Activated T-cell treated with anti-CD3 and anti-CD28 coated beads, Interleukin-2, amount 50 U/mL, for 24 hours (primary cell): ENCODE measurements at regions not wholly inside any gene's neighbourhood (a gene's known extent, or its start where the extent isn't known, plus 50 kb on each side); places are given as distances from the start of the nearest gene placed in this dataset.
"Not testable (repeated sequence)": the region's sequence is repeated elsewhere in the genome, so short reads cannot be mapped to it uniquely, and the experiment has no call there.

ENCODE experiments used
- DNase-seq: peaks from one replicate; pipeline ENCODE4 v3.0.0-alpha.2; 2020
- H3K27ac Mint-ChIP-seq: 2 replicates; pipeline ENCODE4 v1.8.0; 2020; ENCODE audit warnings: mild to moderate bottlenecking, mixed read lengths
- H3K27me3 Mint-ChIP-seq: 2 replicates; pipeline ENCODE4 v1.8.0; 2020; ENCODE audit warnings: mixed read lengths
- H3K36me3 Mint-ChIP-seq: 2 replicates; pipeline ENCODE4 v1.8.0; 2020; ENCODE audit warnings: low read depth, mixed read lengths
- H3K4me1 Mint-ChIP-seq: 2 replicates; pipeline ENCODE4 v1.8.0; 2020; ENCODE audit warnings: low read depth, mixed read lengths
- H3K4me3 Mint-ChIP-seq: 2 replicates; pipeline ENCODE4 v1.8.0; 2020; ENCODE audit warnings: mild to moderate bottlenecking, moderate library complexity, mixed read lengths
- H3K9me3 Mint-ChIP-seq: 2 replicates; pipeline ENCODE4 v1.8.0; 2020; ENCODE audit warnings: mixed read lengths

GRCh38 chr16:60686824-60687223 is 1349.4 kb downstream of the CDH8 start:
- H3K27me3 Mint-ChIP-seq = no peaks in the 10 kb centered on the region
- no peak overlapping the region for H3K27ac Mint-ChIP-seq
- no peaks in the 10 kb centered on the region for H3K36me3 Mint-ChIP-seq
- peaks cover 22% of the 10 kb centered on the region for H3K9me3 Mint-ChIP-seq
- DNase-seq = no peak
- H3K4me3 Mint-ChIP-seq = no peak overlapping the region
- H3K4me1 Mint-ChIP-seq = no peaks in the 10 kb centered on the region

- no peaks in the 10 kb centered on the region for H3K4me1 Mint-ChIP-seq
- H3K4me3 Mint-ChIP-seq = no peak overlapping the region
- DNase-seq = no peak
- H3K36me3 Mint-ChIP-seq = no peaks in the 10 kb centered on the region
- no peak overlapping the region for H3K27ac Mint-ChIP-seq
- H3K27me3 Mint-ChIP-seq = no peaks in the 10 kb centered on the region
- H3K9me3 Mint-ChIP-seq = peaks cover 29% of the 10 kb centered on the region
Measured at GRCh38 chr16:60684002-60684401, 1352.2 kb downstream of the CDH8 start.

- Mint-ChIP-seq H3K4me1 (no peaks in the 10 kb centered on the region), H3K4me3 (no peak overlapping the region), H3K27me3 (no peaks in the 10 kb centered on the region), H3K27ac (no peak overlapping the region), H3K36me3 (no peaks in the 10 kb centered on the region), H3K9me3 (peaks cover 26% of the 10 kb centered on the region)
- DNase-seq = no peak
Measured at GRCh38 chr16:60682219-60682618, 1354.0 kb downstream of the CDH8 start.

GRCh38 chr16:60681043-60681442 is 1355.2 kb downstream of the CDH8 start:
- no peaks in the 10 kb centered on the region for H3K36me3 Mint-ChIP-seq
- H3K27me3 Mint-ChIP-seq = no peaks in the 10 kb centered on the region
- H3K27ac Mint-ChIP-seq = no peak overlapping the region
- no peaks in the 10 kb centered on the region for H3K4me1 Mint-ChIP-seq
- peaks cover 26% of the 10 kb centered on the region for H3K9me3 Mint-ChIP-seq
- H3K4me3 Mint-ChIP-seq = no peak overlapping the region
- no peak for DNase-seq

GRCh38 chr16:60675022-60675421 is 1361.2 kb downstream of the CDH8 start:
- Mint-ChIP-seq H3K27me3 (no peaks in the 10 kb centered on the region), H3K36me3 (no peaks in the 10 kb centered on the region), H3K4me3 (no peak overlapping the region), H3K9me3 (peaks cover 27% of the 10 kb centered on the region), H3K27ac (no peak overlapping the region), H3K4me1 (no peaks in the 10 kb centered on the region)
- no peak for DNase-seq

- H3K9me3 Mint-ChIP-seq = peaks cover 30% of the 10 kb centered on the region
- H3K27me3 Mint-ChIP-seq = no peaks in the 10 kb centered on the region
- DNase-seq = no peak
- no peak overlapping the region for H3K4me3 Mint-ChIP-seq
- H3K27ac Mint-ChIP-seq = no peak overlapping the region
- H3K36me3 Mint-ChIP-seq = no peaks in the 10 kb centered on the region
- H3K4me1 Mint-ChIP-seq = no peaks in the 10 kb centered on the region
Measured at GRCh38 chr16:60674241-60674640, 1362.0 kb downstream of the CDH8 start.

- Mint-ChIP-seq H3K9me3 (peaks cover 21% of the 10 kb centered on the region), H3K27ac (no peak overlapping the region), H3K4me1 (no peaks in the 10 kb centered on the region), H3K36me3 (no peaks in the 10 kb centered on the region), H3K27me3 (no peaks in the 10 kb centered on the region), H3K4me3 (no peak overlapping the region)
- no peak for DNase-seq
Measured at GRCh38 chr16:60655514-60656153, 1380.6 kb downstream of the CDH8 start.

GRCh38 chr16:60651346-60651745 is 1384.9 kb downstream of the CDH8 start:
- Mint-ChIP-seq H3K4me1 (no peaks in the 10 kb centered on the region), H3K4me3 (no peak overlapping the region), H3K36me3 (no peaks in the 10 kb centered on the region), H3K9me3 (peaks cover 23% of the 10 kb centered on the region), H3K27me3 (no peaks in the 10 kb centered on the region), H3K27ac (no peak overlapping the region)
- no peak for DNase-seq

GRCh38 chr16:60648290-60648689 is 1387.9 kb downstream of the CDH8 start:
- H3K27ac Mint-ChIP-seq = no peak overlapping the region
- H3K4me3 Mint-ChIP-seq = no peak overlapping the region
- no peaks in the 10 kb centered on the region for H3K4me1 Mint-ChIP-seq
- H3K36me3 Mint-ChIP-seq = no peaks in the 10 kb centered on the region
- H3K9me3 Mint-ChIP-seq = peaks cover 29% of the 10 kb centered on the region
- no peak for DNase-seq
- H3K27me3 Mint-ChIP-seq = no peaks in the 10 kb centered on the region

- not testable (repeated sequence) for H3K36me3 Mint-ChIP-seq, H3K27ac Mint-ChIP-seq, H3K4me3 Mint-ChIP-seq, H3K4me1 Mint-ChIP-seq, H3K27me3 Mint-ChIP-seq, DNase-seq
- peaks cover 33% of the 10 kb centered on the region for H3K9me3 Mint-ChIP-seq
Measured at GRCh38 chr16:60647388-60647787, 1388.8 kb downstream of the CDH8 start.

GRCh38 chr16:60646631-60647030 is 1389.6 kb downstream of the CDH8 start:
- Mint-ChIP-seq H3K4me1 (no peaks in the 10 kb centered on the region), H3K36me3 (no peaks in the 10 kb centered on the region), H3K4me3 (no peak overlapping the region), H3K9me3 (peaks cover 38% of the 10 kb centered on the region), H3K27me3 (no peaks in the 10 kb centered on the region), H3K27ac (no peak overlapping the region)
- no peak for DNase-seq

GRCh38 chr16:60645541-60645940 is 1390.7 kb downstream of the CDH8 start:
- no peaks in the 10 kb centered on the region for H3K36me3 Mint-ChIP-seq
- no peak overlapping the region for H3K27ac Mint-ChIP-seq
- no peak overlapping the region for H3K4me3 Mint-ChIP-seq
- no peak for DNase-seq
- no peaks in the 10 kb centered on the region for H3K4me1 Mint-ChIP-seq
- H3K9me3 Mint-ChIP-seq = peaks cover 42% of the 10 kb centered on the region
- H3K27me3 Mint-ChIP-seq = no peaks in the 10 kb centered on the region

- H3K9me3 Mint-ChIP-seq = peaks cover 55% of the 10 kb centered on the region
- no peak overlapping the region for H3K27ac Mint-ChIP-seq
- no peaks in the 10 kb centered on the region for H3K27me3 Mint-ChIP-seq
- no peak for DNase-seq
- no peaks in the 10 kb centered on the region for H3K4me1 Mint-ChIP-seq
- H3K4me3 Mint-ChIP-seq = no peak overlapping the region
- no peaks in the 10 kb centered on the region for H3K36me3 Mint-ChIP-seq
Measured at GRCh38 chr16:60642956-60643355, 1393.3 kb downstream of the CDH8 start.

GRCh38 chr16:60641067-60641665 is 1395.1 kb downstream of the CDH8 start:
- H3K9me3 Mint-ChIP-seq = peaks cover 51% of the 10 kb centered on the region
- DNase-seq = no peak
- H3K27me3 Mint-ChIP-seq = no peaks in the 10 kb centered on the region
- H3K4me1 Mint-ChIP-seq = no peaks in the 10 kb centered on the region
- no peaks in the 10 kb centered on the region for H3K36me3 Mint-ChIP-seq
- H3K4me3 Mint-ChIP-seq = no peak overlapping the region
- no peak overlapping the region for H3K27ac Mint-ChIP-seq

GRCh38 chr16:60640038-60640437 is 1396.2 kb downstream of the CDH8 start:
- H3K9me3 Mint-ChIP-seq = peaks cover 55% of the 10 kb centered on the region
- no peak overlapping the region for H3K27ac Mint-ChIP-seq
- no peak for DNase-seq

GRCh38 chr16:60636636-60637035 is 1399.6 kb downstream of the CDH8 start:
- H3K9me3 Mint-ChIP-seq = peaks cover 43% of the 10 kb centered on the region
- not testable (repeated sequence) for H3K36me3 Mint-ChIP-seq, H3K27ac Mint-ChIP-seq, H3K4me1 Mint-ChIP-seq, H3K4me3 Mint-ChIP-seq, DNase-seq, H3K27me3 Mint-ChIP-seq

More at GRCh38 chr16:60640038-60640437, 1396.2 kb downstream of the CDH8 start:
- Mint-ChIP-seq H3K27me3 (no peaks in the 10 kb centered on the region), H3K4me3 (no peak overlapping the region), H3K4me1 (no peaks in the 10 kb centered on the region), H3K36me3 (no peaks in the 10 kb centered on the region)
